HepG2 (cell line): ENCODE measurements at regions not wholly inside any gene's neighbourhood (a gene's known extent, or its start where the extent isn't known, plus 50 kb on each side); places are given as distances from the start of the nearest gene placed in this dataset.

Source experiments
- ARID3A ChIP-seq: IDR thresholded peaks from 2 replicates; pipeline ENCODE4 v1.6.1; 2012; ENCODE audit warnings: low read depth, low read length, improper control_type of control experiment
- ATF1 ChIP-seq: IDR thresholded peaks from 2 replicates; pipeline ENCODE4 v1.6.1; 2016; ENCODE audit warnings: mild to moderate bottlenecking, control low read depth
- BRD4 ChIP-seq: sonication (generic); formaldehyde crosslinking; IDR thresholded peaks from 2 replicates; pipeline ENCODE4 v1.4.0; 2020; ENCODE audit warnings: missing genetic modification reagents
- ELF1 ChIP-seq: sonication (generic); formaldehyde crosslinking; IDR thresholded peaks from 2 replicates; pipeline ENCODE4 v1.4.0; 2020; ENCODE audit warnings: missing genetic modification reagents
- FOXK1 ChIP-seq: sonication (generic); formaldehyde crosslinking; IDR thresholded peaks from 2 replicates; pipeline ENCODE4 v1.4.0; 2020; ENCODE audit warnings: low read depth, missing genetic modification reagents, borderline replicate concordance
- FOXK2 ChIP-seq: fragments of 450-650 bp; IDR thresholded peaks from 2 replicates; pipeline ENCODE4 v1.6.1; 2016
- HNF4A ChIP-seq: sonication (generic); formaldehyde crosslinking; IDR thresholded peaks from 2 replicates; pipeline ENCODE4 v1.4.0; 2020; ENCODE audit warnings: missing genetic modification reagents
- MED8 ChIP-seq: sonication (generic); formaldehyde crosslinking; IDR thresholded peaks from 2 replicates; pipeline ENCODE4 v1.8.1; 2023; ENCODE audit warnings: mild to moderate bottlenecking, missing genetic modification reagents; ENCODE audit not compliant: insufficient replicate concordance
- NCOR1 ChIP-seq: fragments of 200-600 bp; sonication (generic); IDR thresholded peaks from 2 replicates; pipeline ENCODE4 v1.7.0; 2017; ENCODE audit warnings: antibody characterized with exemption, low read length, borderline replicate concordance
- STAG1 ChIP-seq: sonication (generic); formaldehyde crosslinking; IDR thresholded peaks from 2 replicates; pipeline ENCODE4 v1.4.0; 2020; ENCODE audit warnings: missing genetic modification reagents
- ZHX2 ChIP-seq, 2 experiments: sonication (generic) in 1 of 2; formaldehyde crosslinking in 1 of 2; IDR thresholded peaks; 2 replicates each; pipeline versions ENCODE4 v1.6.1 to v1.9.0; 2014 to 2022; ENCODE audit warnings: antibody characterized with exemption in 1 of 2, borderline replicate concordance in 1 of 2, inconsistent platforms in 1 of 2, low read depth in 1 of 2, missing genetic modification reagents in 1 of 2
- ZNF205 ChIP-seq: IDR thresholded peaks from 2 replicates; pipeline ENCODE4 v1.6.1; 2018; ENCODE audit warnings: missing biosample characterization, missing genetic modification reagents
- ZNF282 ChIP-seq: fragments of 450-650 bp; IDR thresholded peaks from 2 replicates; pipeline ENCODE4 v1.6.1; 2018; ENCODE audit not compliant: partially characterized antibody
- ZNF609 ChIP-seq: sonication (generic); formaldehyde crosslinking; IDR thresholded peaks from 2 replicates; pipeline ENCODE4 v1.4.0; 2020; ENCODE audit warnings: mild to moderate bottlenecking, missing genetic modification reagents, borderline replicate concordance
- ZNF614 ChIP-seq: IDR thresholded peaks from 2 replicates; pipeline ENCODE4 v1.6.1; 2018; ENCODE audit warnings: missing biosample characterization, missing genetic modification reagents, inconsistent platforms, borderline replicate concordance
- ZNF768 ChIP-seq: sonication (generic); formaldehyde crosslinking; IDR thresholded peaks from 2 replicates; pipeline ENCODE4 v1.4.0; 2020; ENCODE audit warnings: missing genetic modification reagents

- TF ChIP-seq ZHX2 (IDR thresholded peaks at IDR 0.05; ENCODE audit: low read depth), result no peak
- 0 out of 2 replicates have a peak, but pooled peaks have one; percentile 37 for TF ChIP-seq ZHX2 (CRISPR knock-in tag; IDR thresholded peaks at IDR 0.05; ENCODE audit: borderline replicate concordance)
- peak; percentile 58; the same call in 1 of the 2 replicates for TF ChIP-seq ELF1
- peak; percentile 96 for TF ChIP-seq HNF4A
- peak; percentile 33; the same call in 1 of the 2 replicates for TF ChIP-seq ZNF205
- peak; percentile 44; the same call in 1 of the 2 replicates for TF ChIP-seq ARID3A
- TF ChIP-seq ATF1, result peak; percentile 61; the same call in 1 of the 2 replicates
- no peak for TF ChIP-seq ZNF282
- peak; percentile 99 for TF ChIP-seq MED8 (CRISPR knock-in tag)
- TF ChIP-seq ZNF609 (CRISPR knock-in tag), result peak; percentile 85
- 0 out of 2 replicates have a peak, but pooled peaks have one; percentile 48 for TF ChIP-seq ZNF614 (CRISPR knock-in tag)
- 0 out of 2 replicates have a peak, but pooled peaks have one; percentile 41 for TF ChIP-seq BRD4
- TF ChIP-seq FOXK1 (CRISPR knock-in tag), result peak; percentile 81
- TF ChIP-seq FOXK2, result 0 out of 2 replicates have a peak, but pooled peaks have one; percentile 13
- no peak for TF ChIP-seq ZNF768 (CRISPR knock-in tag)
- peak; percentile 97 for TF ChIP-seq NCOR1
- peak; percentile 36; the same call in 1 of the 2 replicates for TF ChIP-seq STAG1 (CRISPR knock-in tag)
Measured at GRCh38 chrX:129144172-129145038, 378.9 kb downstream of the SMARCA1 start (continued).
